Neural cell (in vitro differentiated cells): ENCODE measurements at regions not wholly inside any gene's neighbourhood (a gene's known extent, or its start where the extent isn't known, plus 50 kb on each side); places are given as distances from the start of the nearest gene placed in this dataset.
A peak's percentile ranks its signal among the peaks of the same experiment; 100 is the strongest.

ENCODE experiments used
- H2AFZ ChIP-seq: fragments of 200-600, 300-800 bp; sonication (generic), shearing (Covaris generic); 2 replicates; pipeline ENCODE4 v1.6.0; 2014; ENCODE audit warnings: low read depth, mild to moderate bottlenecking, antibody characterized with exemption, low read length, moderate library complexity
- H3F3A ChIP-seq: fragments of 200-600 bp; shearing (Covaris generic); 2 replicates; pipeline ENCODE4 v1.6.1; 2016; ENCODE audit warnings: mild to moderate bottlenecking, moderate library complexity, mixed read lengths, antibody characterized with exemption, low read length; ENCODE audit not compliant: insufficient read depth, poor library complexity, severe bottlenecking
- H3K27ac ChIP-seq: fragments of 200-600, 300-800 bp; sonication (generic), shearing (Covaris generic); 2 replicates; pipeline ENCODE4 v1.5.1; 2014; ENCODE audit warnings: mild to moderate bottlenecking, low read length, moderate library complexity
- H3K27me3 ChIP-seq: fragments of 300-800, 200-600 bp; sonication (generic), shearing (Covaris generic); 2 replicates; pipeline ENCODE4 v1.6.0; 2014; ENCODE audit warnings: mild to moderate bottlenecking, low read depth, low read length, moderate library complexity; ENCODE audit not compliant: insufficient read depth
- H3K36me3 ChIP-seq: fragments of 300-800, 200-600 bp; sonication (generic), shearing (Covaris generic); 2 replicates; pipeline ENCODE4 v1.5.1; 2014; ENCODE audit warnings: mild to moderate bottlenecking, antibody characterized with exemption, low read length, moderate library complexity; ENCODE audit not compliant: insufficient read depth
- H3K4me2 ChIP-seq: fragments of 300-800, 200-600 bp; sonication (generic), shearing (Covaris generic); 2 replicates; pipeline ENCODE4 v1.6.0; 2014; ENCODE audit warnings: mild to moderate bottlenecking, low read length
- H3K4me3 ChIP-seq: fragments of 300-800, 200-600 bp; sonication (generic), shearing (Covaris generic); 2 replicates; pipeline ENCODE4 v1.5.1; 2014; ENCODE audit warnings: mild to moderate bottlenecking, low read length, moderate library complexity
- H3K79me2 ChIP-seq: fragments of 200-600 bp; shearing (Covaris generic); replicated peaks from 2 replicates; pipeline ENCODE4 v1.6.0; 2014; ENCODE audit warnings: mild to moderate bottlenecking, low read length, moderate library complexity; ENCODE audit not compliant: insufficient read depth
- H3K9ac ChIP-seq: fragments of 300-800, 200-600 bp; sonication (generic), shearing (Covaris generic); 2 replicates; pipeline ENCODE4 v1.6.1; 2016; ENCODE audit warnings: mild to moderate bottlenecking, low read length, mixed read lengths
- H3K9me2 ChIP-seq: fragments of 200-600 bp; shearing (Covaris generic); 2 replicates; pipeline ENCODE4 v1.6.1; 2016; ENCODE audit warnings: mild to moderate bottlenecking, low read length, mixed read lengths; ENCODE audit not compliant: insufficient read depth
- H3K9me3 ChIP-seq: fragments of 200-600, 300-800 bp; sonication (generic), shearing (Covaris generic); 2 replicates; pipeline ENCODE4 v1.6.1; 2016; ENCODE audit warnings: mild to moderate bottlenecking, mixed run types, low read length, moderate library complexity, mixed read lengths
- H4K20me1 ChIP-seq: fragments of 200-600 bp; shearing (Covaris generic); 2 replicates; pipeline ENCODE4 v1.6.1; 2016; ENCODE audit warnings: mild to moderate bottlenecking, mixed run types; ENCODE audit not compliant: insufficient read depth
- CTCF ChIP-seq: fragments of 450-650 bp; IDR thresholded peaks from 2 replicates; pipeline ENCODE4 v1.5.1; 2014; ENCODE audit warnings: antibody characterized with exemption, mild to moderate bottlenecking, moderate library complexity; ENCODE audit not compliant: poor library complexity, severe bottlenecking
- EP300 ChIP-seq: fragments of 450-650 bp; conservative IDR thresholded peaks from 2 replicates; pipeline ENCODE4 v1.6.1; 2014; ENCODE audit warnings: antibody characterized with exemption, mild to moderate bottlenecking, moderate library complexity; ENCODE audit not compliant: poor library complexity, severe bottlenecking
- EZH2 ChIP-seq: fragments of 200-600, 300-800 bp; shearing (Covaris generic), sonication (generic); IDR thresholded peaks from 2 replicates; pipeline ENCODE4 v1.6.1; 2014; ENCODE audit warnings: antibody characterized with exemption, low read length, borderline replicate concordance, mild to moderate bottlenecking; ENCODE audit not compliant: insufficient read depth, poor library complexity, severe bottlenecking
- MXI1 ChIP-seq: fragments of 450-650 bp; conservative IDR thresholded peaks from 2 replicates; pipeline ENCODE4 v1.6.1; 2014; ENCODE audit warnings: antibody characterized with exemption, mild to moderate bottlenecking; ENCODE audit not compliant: poor library complexity, severe bottlenecking
- POLR2AphosphoS5 ChIP-seq: IDR thresholded peaks from 2 replicates; pipeline ENCODE4 v1.6.1; 2012
- RAD21 ChIP-seq: fragments of 450-650 bp; conservative IDR thresholded peaks from 2 replicates; pipeline ENCODE4 v1.6.1; 2014; ENCODE audit warnings: antibody characterized with exemption, mild to moderate bottlenecking, moderate library complexity
- SMC3 ChIP-seq: fragments of 450-650 bp; conservative IDR thresholded peaks from 2 replicates; pipeline ENCODE4 v1.6.1; 2014; ENCODE audit warnings: antibody characterized with exemption, mild to moderate bottlenecking, moderate library complexity; ENCODE audit not compliant: poor library complexity
- TAF1 ChIP-seq: IDR thresholded peaks from 2 replicates; pipeline ENCODE4 v1.6.1; 2012; ENCODE audit warnings: low read depth
- TF ChIP-seq, protein P1 (sequence below): IDR thresholded peaks from 2 replicates; pipeline ENCODE4 v1.6.1; 2012; ENCODE audit warnings: borderline replicate concordance

- H3K79me2 ChIP-seq: no peaks in the 10 kb centered on the region
- no peak overlapping the region for H3K9ac ChIP-seq
- H2AFZ ChIP-seq: no peak overlapping the region
- no peak overlapping the region for H3K4me3 ChIP-seq
- H3K9me2 ChIP-seq: no peaks in the 10 kb centered on the region
- H3K36me3 ChIP-seq: no peaks in the 10 kb centered on the region
- TF ChIP-seq MXI1 (no peak), EP300 (no peak), RAD21 (no peak), TAF1 (no peak), CTCF (no peak), POLR2AphosphoS5 (no peak), EZH2 (no peak), SMC3 (no peak)
- TF ChIP-seq, protein P1, sequence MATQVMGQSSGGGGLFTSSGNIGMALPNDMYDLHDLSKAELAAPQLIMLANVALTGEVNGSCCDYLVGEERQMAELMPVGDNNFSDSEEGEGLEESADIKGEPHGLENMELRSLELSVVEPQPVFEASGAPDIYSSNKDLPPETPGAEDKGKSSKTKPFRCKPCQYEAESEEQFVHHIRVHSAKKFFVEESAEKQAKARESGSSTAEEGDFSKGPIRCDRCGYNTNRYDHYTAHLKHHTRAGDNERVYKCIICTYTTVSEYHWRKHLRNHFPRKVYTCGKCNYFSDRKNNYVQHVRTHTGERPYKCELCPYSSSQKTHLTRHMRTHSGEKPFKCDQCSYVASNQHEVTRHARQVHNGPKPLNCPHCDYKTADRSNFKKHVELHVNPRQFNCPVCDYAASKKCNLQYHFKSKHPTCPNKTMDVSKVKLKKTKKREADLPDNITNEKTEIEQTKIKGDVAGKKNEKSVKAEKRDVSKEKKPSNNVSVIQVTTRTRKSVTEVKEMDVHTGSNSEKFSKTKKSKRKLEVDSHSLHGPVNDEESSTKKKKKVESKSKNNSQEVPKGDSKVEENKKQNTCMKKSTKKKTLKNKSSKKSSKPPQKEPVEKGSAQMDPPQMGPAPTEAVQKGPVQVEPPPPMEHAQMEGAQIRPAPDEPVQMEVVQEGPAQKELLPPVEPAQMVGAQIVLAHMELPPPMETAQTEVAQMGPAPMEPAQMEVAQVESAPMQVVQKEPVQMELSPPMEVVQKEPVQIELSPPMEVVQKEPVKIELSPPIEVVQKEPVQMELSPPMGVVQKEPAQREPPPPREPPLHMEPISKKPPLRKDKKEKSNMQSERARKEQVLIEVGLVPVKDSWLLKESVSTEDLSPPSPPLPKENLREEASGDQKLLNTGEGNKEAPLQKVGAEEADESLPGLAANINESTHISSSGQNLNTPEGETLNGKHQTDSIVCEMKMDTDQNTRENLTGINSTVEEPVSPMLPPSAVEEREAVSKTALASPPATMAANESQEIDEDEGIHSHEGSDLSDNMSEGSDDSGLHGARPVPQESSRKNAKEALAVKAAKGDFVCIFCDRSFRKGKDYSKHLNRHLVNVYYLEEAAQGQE: no peak
- H4K20me1 ChIP-seq: no peaks in the 10 kb centered on the region
- H3K27me3 ChIP-seq: no peaks in the 10 kb centered on the region
- no peaks in the 10 kb centered on the region for H3K9me3 ChIP-seq
- no peaks in the 10 kb centered on the region for H3F3A ChIP-seq
- no peak overlapping the region for H3K27ac ChIP-seq
- no peak overlapping the region for H3K4me2 ChIP-seq
Observed at GRCh38 chr6:105804000-105804399, 282.1 kb upstream of the PRDM1 start.

DNA sequence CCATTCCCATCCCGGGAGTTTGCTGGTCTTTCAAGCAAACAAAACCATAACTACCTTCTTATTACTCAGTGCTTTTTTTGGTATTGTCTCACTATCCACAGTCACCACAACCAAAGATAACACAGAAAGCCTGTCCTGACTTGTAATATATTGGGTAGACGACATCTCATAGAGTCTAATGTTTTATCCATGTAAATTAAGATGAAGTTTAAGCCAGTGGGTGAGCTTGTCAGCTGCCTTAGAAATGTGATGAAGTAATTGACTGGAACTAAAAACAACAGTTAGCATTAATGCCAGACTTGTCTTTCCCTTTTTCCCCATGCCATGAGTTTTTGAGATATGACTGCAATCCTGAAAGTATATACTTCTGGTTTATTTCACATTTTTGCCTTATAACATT is 282.7 kb upstream of the PRDM1 start:
- Histone ChIP-seq H2AFZ (no peak overlapping the region), H3K9ac (no peak overlapping the region), H3K27ac (no peak overlapping the region), H4K20me1 (no peaks in the 10 kb centered on the region), H3K9me3 (no peaks in the 10 kb centered on the region), H3K27me3 (no peaks in the 10 kb centered on the region), H3F3A (no peaks in the 10 kb centered on the region), H3K79me2 (no peaks in the 10 kb centered on the region), H3K9me2 (no peaks in the 10 kb centered on the region), H3K36me3 (no peaks in the 10 kb centered on the region), H3K4me2 (no peak overlapping the region), H3K4me3 (no peak overlapping the region)
- TF ChIP-seq POLR2AphosphoS5 (peak; percentile 19), EP300 (peak; percentile 60)
- TF ChIP-seq, protein P1: no peak
